Lower lobe of right lung (tissue), 2 donors: ENCODE measurements at regions not wholly inside any gene's neighbourhood (a gene's known extent, or its start where the extent isn't known, plus 50 kb on each side); places are given as distances from the start of the nearest gene placed in this dataset.

Source experiments
- ATAC-seq, 2 donors: fragments of 200-7000 bp; cut with Tn5 transposase; one replicate each; pipeline ENCODE4 v1.9.1; 2020 to 2022; ENCODE audit warnings: mild to moderate bottlenecking in 2 of 2, moderate library complexity in 2 of 2
- DNase-seq: peaks from one replicate; pipeline ENCODE4 v3.0.0-alpha.2; 2020
- H3K27ac ChIP-seq: fragments of 200-600 bp; one replicate; pipeline ENCODE4 v1.8.0; 2022
- H3K27me3 ChIP-seq: fragments of 200-600 bp; one replicate; pipeline ENCODE4 v1.8.0; 2022; ENCODE audit warnings: low read depth
- H3K36me3 ChIP-seq: fragments of 200-600 bp; one replicate; pipeline ENCODE4 v1.8.0; 2022; ENCODE audit warnings: mild to moderate bottlenecking
- H3K4me1 ChIP-seq: fragments of 200-600 bp; one replicate; pipeline ENCODE4 v1.8.0; 2022
- H3K4me3 ChIP-seq: fragments of 200-600 bp; one replicate; pipeline ENCODE4 v1.8.0; 2022; ENCODE audit warnings: mild to moderate bottlenecking
- H3K9me3 ChIP-seq: fragments of 200-600 bp; one replicate; pipeline ENCODE4 v1.8.0; 2022
- CTCF ChIP-seq: fragments of 200-600 bp; IDR thresholded peaks from one replicate; pipeline ENCODE4 v1.8.0; 2022; ENCODE audit warnings: antibody characterized with exemption, mild to moderate bottlenecking
- intact Hi-C: fragments of 100-400 bp; cut with DNase I; formaldehyde crosslinking; loops from one replicate; pipeline ENCODE4 v1.11.0; 2022
- donor health status: DM: no; HTN: yes; CAD: no; lungs with severe emphysema.

GRCh38 chrY:7470037-7470436 is 558.5 kb upstream of the AMELY start:
- DNase-seq (no peak), ATAC-seq (no peak)
- H3K36me3 ChIP-seq: no peaks in the 10 kb centered on the region
- H3K4me1 ChIP-seq: no peaks in the 10 kb centered on the region
- no peak for TF ChIP-seq CTCF
- H3K4me3 ChIP-seq: no peak overlapping the region
- intact Hi-C loops: no loop called here
- H3K9me3 ChIP-seq: no peaks in the 10 kb centered on the region
- no peak overlapping the region for H3K27ac ChIP-seq
- no peaks in the 10 kb centered on the region for H3K27me3 ChIP-seq

- no peak for DNase-seq
- intact Hi-C loops: no loop called here
These were observed 557.6 kb upstream of the AMELY start for GRCh38 chrY:7468951-7469745.

GRCh38 chrY:7467796-7468520 is 556.4 kb upstream of the AMELY start:
- Histone ChIP-seq H3K27ac (no peak overlapping the region), H3K27me3 (no peaks in the 10 kb centered on the region), H3K9me3 (no peaks in the 10 kb centered on the region), H3K4me1 (no peaks in the 10 kb centered on the region), H3K36me3 (no peaks in the 10 kb centered on the region), H3K4me3 (no peak overlapping the region)
- no peak for TF ChIP-seq CTCF
- no peak for DNase-seq
- intact Hi-C loops: no loop called here
- ATAC-seq: no peak

More at GRCh38 chrY:7468951-7469745, 557.6 kb upstream of the AMELY start:
- Histone ChIP-seq H3K9me3 (no peaks in the 10 kb centered on the region), H3K4me3 (no peak overlapping the region), H3K4me1 (no peaks in the 10 kb centered on the region), H3K27me3 (no peaks in the 10 kb centered on the region), H3K36me3 (no peaks in the 10 kb centered on the region), H3K27ac (no peak overlapping the region)
- no peak for ATAC-seq
- no peak for TF ChIP-seq CTCF

GRCh38 chrY:7465185-7465621 is 553.7 kb upstream of the AMELY start:
- Histone ChIP-seq H3K36me3 (no peaks in the 10 kb centered on the region), H3K27me3 (no peaks in the 10 kb centered on the region), H3K4me1 (no peaks in the 10 kb centered on the region), H3K9me3 (no peaks in the 10 kb centered on the region), H3K4me3 (no peak overlapping the region), H3K27ac (no peak overlapping the region)
- DNase-seq: no peak
- no peak for TF ChIP-seq CTCF
- intact Hi-C loops: no loop called here
- ATAC-seq: no peak

- ATAC-seq: no peak
- no peak for TF ChIP-seq CTCF
- no peaks in the 10 kb centered on the region for H3K9me3 ChIP-seq
These were observed 553.2 kb upstream of the AMELY start for GRCh38 chrY:7464742-7465141.

More at GRCh38 chrY:7464742-7465141, 553.2 kb upstream of the AMELY start:
- H3K27ac ChIP-seq: no peak overlapping the region
- H3K36me3 ChIP-seq: no peaks in the 10 kb centered on the region
- H3K27me3 ChIP-seq: no peaks in the 10 kb centered on the region
- intact Hi-C loops: no loop called here
- no peak for DNase-seq
- no peak overlapping the region for H3K4me3 ChIP-seq
- no peaks in the 10 kb centered on the region for H3K4me1 ChIP-seq
